GM19351 (cell line): ENCODE measurements at regions not wholly inside any gene's neighbourhood (a gene's known extent, or its start where the extent isn't known, plus 50 kb on each side); places are given as distances from the start of the nearest gene placed in this dataset.
"Not testable (repeated sequence)": the region's sequence is repeated elsewhere in the genome, so short reads cannot be mapped to it uniquely, and the experiment has no call there.

ENCODE experiments used
- ATAC-seq: cut with Tn5 transposase; IDR thresholded peaks from one replicate; pipeline ENCODE4 v1.9.1; 2021; ENCODE audit warnings: mild to moderate bottlenecking, moderate library complexity; ENCODE audit not compliant: unreplicated experiment

DNA sequence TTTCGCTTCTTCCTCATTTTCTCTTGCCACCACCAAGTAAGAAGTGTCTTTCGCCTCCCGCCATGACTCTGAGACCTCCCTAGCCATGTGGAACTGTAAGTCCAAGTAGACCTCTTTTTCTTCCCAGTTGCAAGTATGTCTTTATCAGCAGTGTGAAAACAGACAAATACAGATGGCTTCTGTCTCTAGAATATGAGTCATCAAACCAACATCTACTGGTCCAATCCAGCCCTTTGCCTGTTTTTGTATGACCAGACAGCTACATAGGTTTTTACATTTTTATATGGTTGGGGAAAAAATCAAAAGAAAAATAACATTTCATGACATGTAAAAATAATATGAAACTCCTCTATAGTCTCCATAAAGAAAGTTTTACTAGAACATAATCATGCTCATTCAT, 118.7 kb upstream of the PTPRG start:
- no peak for ATAC-seq

DNA sequence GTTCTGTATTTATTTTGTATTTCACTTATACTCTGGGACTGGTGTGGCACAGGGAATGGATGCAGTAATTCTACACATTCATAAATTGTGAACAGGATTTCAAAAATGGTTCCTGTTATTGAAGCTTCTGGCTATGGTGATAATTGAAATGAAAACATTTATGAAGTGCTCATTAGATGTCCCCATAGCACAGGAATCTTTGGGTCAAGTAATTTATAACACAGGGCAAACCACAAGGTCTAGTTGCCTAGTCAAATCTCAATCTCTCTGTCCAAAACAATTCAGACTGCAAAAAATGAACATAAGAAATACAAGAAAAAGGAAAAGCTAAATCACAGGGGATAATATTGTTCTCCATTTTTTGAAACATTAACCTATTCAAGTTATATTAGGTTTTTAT, 117.5 kb upstream of the PTPRG start:
- ATAC-seq: no peak

DNA sequence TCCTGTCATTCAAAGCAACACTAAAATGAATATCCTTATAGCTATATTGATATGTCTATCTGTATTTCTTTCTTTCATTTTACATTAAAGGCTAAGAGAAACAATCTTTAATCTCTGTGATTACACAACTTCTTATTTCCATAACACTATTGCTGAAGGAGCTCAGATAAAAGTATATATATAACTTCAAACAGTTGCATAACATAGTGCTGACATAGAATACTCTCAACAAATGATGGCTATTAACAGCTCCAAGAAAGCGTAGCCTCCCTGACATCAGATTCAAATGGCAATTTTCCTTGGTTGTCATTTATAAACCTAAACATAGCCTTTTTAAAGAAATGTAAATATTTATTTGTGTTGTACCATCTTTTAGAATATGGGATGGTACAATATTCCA, 116.6 kb upstream of the PTPRG start:
- no peak for ATAC-seq

DNA sequence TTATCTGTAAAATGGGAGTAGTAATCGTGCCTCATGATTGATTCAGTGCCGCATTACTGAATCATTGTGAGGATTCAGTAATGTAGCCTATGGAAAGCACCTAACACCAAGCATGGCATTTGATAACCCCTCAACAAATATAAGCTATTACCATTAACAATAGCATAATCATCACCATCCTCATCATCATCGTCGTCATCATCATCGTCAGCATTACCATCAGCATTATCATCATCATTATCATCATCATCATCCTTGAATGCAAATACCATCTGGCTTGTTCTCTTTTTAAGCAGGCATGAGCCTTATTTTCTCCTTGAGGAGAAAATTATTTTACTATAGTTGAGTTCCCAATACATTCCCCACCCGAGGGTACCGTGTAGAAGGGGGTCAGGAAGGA, 115.4 kb upstream of the PTPRG start:
- no peak for ATAC-seq

DNA sequence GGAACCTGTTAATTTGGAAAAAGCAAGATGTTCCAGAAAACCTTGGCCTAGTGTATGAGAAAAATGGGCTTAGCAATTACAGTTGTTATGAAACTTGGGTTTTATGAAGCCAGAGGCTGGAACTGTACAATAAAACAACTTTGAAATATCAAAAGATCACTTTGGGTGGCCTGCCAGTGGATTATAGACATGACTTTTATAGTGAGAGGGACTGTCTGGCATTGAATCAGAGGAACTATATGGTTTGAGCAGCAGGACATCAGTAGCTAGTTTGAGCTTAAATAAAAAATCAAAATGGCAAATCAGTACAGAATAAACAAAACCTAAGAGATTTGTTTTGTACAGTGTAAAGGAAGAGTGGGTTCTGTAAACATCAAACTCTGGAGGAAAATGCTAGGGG, 115.0 kb upstream of the PTPRG start:
- ATAC-seq: no peak

DNA sequence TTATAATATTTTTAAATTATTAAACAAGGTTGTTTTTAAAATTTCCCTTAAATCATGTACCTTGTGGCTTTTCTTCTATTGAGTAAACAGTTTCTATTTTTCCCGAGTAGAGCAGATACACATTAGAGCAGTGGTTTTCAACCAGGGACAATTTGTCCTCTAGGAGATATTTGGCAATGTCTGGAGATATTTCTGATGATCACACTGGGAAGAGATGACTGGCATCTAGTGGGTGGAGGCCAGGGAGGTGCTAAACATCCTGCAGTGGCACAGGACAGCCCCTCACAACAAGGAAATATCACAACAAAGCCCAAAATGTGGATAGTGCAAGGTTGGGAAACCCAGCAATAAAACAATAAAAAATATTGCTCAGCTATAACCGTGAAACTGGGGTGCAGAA, 113.0 kb upstream of the PTPRG start:
- ATAC-seq: no peak

DNA sequence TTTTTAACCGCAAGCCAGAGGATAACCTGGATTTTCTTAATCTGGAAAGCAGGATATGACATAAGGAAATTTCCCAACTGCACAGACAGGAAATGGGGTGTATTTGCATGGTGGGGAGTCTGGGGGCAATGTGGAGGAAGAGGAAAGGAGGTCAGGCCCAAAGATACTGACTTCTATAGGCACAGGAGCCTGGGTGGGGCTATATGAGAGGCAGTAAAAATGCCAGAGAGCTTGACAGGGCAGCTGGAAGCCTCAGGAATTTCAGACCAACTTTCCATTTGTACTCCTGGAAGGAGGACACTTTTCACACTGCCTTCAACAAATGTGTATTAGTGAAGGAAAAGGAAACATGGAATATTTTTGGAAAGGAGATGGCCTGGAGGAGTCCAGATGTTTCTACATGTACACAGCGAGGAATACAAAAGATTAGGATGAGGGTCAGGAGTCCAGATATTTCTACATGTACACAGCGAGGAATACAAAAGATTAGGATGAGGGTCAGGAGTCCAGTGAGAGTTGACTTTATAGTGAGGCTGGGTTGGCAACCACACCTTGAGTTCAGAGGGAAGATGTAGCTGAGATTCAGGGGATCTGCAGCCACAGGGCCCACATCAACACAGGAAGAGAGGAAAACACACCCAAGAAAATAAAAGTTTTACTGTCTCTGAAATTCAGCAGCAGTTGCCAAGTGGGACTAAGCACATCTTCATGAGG, 111.9 kb upstream of the PTPRG start:
- ATAC-seq: no peak

DNA sequence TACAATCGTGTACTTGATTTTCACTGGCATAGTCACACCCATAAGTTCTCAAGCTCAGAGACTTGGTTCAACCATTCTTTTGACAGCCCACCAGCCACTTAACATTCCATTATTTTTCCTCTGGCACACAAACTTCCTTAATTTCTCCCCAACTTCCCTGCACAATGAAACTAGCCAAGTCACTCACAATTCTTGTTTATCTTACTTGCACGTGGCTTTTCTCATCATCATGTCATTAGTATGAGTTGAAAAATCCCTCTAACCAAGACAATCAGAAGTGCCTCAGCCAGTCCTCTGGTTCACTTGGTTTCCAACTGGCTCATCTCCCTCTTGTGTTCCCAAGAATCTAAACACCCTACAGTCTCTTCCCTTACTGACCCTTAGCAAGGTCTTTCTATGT, 110.5 kb upstream of the PTPRG start:
- no peak for ATAC-seq

DNA sequence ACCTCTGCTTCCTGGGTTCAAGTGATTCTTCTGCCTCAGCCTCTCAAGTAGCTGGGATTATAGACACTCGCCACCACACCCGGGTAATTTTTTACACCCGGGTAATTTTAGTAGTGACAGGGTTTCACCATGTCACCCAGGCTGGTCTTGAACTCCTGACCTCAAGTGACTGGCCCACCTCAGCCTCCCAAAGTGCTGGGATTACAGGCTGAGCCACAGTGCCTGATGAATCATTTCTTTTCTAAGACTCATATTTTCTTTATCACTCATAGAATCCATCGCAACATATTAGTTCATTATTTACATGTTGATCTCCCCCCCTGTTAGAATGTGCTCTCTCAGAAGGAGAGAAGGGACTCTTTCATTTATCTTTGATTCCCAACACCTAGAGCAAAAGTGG, 109.5 kb upstream of the PTPRG start:
- no peak for ATAC-seq

DNA sequence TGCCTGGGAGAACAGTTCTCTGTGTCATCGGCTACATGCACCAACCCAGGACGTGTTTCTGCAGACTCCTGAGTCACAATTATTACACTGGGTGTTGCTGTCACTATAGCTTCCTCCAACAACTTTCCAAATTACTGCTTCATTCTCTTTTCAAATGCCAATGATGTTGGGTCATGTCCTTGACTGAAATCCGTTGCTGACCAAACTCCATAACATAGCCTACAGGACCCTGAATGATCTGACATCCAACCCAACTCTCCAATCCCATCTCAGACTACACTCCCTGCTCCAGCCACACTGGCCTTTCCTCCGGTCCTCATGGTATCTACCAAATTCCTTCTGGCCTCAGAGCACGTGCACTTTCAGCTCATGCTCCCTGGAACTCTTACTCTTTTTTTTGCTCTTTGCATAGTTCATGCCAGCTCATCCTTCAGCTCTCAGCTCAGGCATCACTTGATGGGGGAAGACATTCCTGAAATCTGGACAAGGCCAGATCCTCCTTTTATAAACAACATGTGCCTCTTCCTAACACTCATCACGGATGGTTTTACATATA, 108.8 kb upstream of the PTPRG start:
- ATAC-seq: no peak

DNA sequence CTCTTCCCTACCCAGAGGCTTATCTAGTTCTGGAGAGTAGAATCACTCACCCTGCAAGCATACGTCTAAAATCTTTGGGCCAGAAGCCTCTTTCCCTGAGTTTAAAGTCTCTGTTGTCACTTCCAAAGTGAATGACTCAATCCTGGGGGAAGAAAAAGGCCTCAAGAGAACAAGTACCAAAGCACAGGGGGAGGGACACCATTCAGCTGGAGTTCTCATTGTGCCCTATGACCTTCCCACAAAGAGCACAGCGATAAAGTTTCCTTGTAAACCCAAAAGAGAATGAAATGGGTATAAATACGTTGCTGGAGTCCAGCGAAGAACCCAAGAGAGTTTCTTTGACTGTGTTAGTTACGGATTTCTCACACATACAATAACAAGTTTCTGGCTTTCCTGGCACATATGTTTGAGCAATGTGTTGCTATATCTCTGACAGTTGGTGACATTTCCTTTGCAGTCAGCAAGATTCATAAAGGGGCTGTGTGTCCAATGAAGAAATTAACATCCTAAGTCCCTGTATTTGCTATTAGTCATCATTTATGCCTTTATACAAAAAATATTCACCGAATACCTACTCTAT, 107.3 kb upstream of the PTPRG start:
- no peak for ATAC-seq

DNA sequence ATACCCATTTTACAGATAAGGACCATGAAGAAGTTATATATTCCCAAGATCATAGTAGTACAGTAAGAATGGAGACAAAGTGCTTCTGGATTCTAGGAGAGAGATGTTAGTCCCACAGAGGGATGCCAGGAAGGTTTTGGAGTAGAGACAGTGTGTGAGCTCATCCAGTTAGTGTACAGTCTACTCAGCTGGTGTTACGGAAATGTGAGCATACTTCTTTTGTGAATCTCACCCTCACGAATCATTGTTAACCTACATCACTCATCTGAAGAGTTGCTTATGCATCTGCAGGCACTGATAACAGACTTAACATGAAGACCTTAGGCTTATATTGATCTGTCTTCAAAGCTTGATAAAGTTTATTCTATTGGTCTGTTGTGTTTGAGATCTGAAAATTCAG, 106.6 kb upstream of the PTPRG start:
- no peak for ATAC-seq

DNA sequence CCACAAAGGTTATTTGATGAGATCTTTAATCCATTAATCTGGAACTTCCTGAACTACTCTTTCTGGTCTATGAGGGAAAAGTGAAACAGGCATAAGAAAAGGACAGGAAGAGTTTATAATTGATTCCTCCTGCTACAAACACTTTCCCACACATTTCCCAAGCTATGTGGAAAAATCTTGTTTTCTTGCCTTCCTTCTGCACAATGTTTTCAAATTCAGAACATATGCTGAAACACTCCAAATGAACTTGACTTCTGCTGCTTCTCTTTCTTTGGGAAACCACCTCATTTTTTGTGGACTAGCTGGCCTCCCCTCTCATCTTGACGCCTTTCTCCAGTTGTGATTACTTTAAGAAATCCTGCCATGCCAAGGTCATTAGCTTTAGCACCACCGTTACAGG, 100.7 kb upstream of the PTPRG start:
- no peak for ATAC-seq

DNA sequence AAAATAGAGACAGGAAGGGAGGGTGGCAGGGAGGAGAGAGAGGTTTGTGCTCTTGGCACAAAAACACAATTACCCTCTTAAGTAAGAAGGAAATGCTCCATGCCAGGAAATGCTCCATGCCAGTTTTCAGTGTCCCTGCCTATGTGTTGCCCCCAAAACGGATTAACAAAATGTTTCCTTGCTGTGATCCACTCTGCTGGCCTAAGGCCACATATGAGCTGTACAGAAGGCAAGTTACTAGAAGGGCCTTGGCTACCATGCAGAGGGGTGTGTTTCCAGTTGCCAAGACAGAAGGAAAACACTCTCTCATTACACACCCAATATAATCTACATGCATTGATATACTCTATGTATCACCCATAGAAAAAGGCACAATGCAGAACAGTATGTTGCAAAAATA, 98.2 kb upstream of the PTPRG start:
- no peak for ATAC-seq

DNA sequence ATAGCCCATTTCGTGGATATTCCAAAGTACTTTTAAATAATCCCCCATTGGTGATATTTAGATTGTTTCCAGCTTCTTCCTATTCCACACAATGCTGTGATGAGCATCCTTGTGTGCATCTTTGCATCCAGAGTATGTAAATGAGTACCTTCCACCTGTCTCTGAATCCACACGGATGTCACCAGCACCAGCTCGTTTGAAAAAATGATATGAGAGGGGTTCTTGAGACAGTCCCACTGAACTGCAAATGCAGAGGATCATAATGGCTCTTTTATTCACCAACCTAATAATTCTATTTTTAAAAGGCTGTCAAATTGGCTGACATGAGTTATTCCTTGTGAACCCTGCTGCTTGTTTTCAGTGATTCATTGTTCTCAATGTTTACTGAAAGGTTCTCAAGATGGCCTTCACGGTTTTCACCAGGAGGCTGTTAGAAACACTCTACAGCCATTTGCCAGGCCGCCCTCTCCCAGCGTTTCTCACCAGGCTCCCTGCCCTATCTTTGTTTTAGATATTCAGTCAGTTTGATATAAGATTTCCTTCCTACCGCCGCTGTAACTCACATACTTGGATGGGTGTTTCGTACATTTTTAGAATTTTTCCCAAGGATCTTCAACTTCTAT, 96.7 kb upstream of the PTPRG start:
- no peak for ATAC-seq

DNA sequence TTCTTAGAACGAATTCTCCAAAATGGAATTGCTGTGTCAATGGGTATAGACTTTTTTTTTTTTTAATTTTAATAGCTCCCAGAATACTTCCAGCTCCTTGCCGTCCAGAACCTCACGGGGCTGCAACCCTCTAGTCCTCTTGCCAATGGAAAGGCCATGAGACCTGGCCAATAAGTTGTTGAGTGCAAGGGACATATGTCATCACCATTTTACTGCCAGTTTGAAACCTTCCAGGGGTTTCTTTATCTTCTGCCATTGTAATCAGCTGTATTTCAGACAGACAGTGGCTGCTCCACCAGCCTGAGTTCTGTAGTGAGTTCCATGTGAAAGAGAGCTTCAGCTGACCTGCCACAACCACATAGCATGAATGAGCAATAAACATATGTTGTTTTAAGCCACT, 95.0 kb upstream of the PTPRG start:
- ATAC-seq: no peak

DNA sequence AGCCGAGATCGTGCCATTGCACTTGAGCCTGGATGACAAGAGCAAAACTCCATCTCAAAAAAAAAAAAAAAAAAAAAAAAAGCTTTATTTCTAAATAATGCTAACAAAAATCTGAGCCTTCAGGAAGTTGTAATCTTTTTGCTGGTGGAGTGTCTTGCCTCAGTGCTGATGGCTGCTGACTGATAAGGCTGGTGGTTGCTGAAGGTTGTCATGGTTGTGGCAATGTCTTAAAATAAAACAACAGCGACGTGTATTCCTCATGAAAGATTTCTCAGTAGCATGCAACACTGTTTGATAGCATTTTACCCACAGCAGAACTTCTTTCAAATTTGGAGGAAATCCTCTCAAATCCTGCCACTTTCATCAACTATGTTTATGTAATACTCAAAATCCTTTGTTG, 77.4 kb upstream of the PTPRG start:
- no peak for ATAC-seq

DNA sequence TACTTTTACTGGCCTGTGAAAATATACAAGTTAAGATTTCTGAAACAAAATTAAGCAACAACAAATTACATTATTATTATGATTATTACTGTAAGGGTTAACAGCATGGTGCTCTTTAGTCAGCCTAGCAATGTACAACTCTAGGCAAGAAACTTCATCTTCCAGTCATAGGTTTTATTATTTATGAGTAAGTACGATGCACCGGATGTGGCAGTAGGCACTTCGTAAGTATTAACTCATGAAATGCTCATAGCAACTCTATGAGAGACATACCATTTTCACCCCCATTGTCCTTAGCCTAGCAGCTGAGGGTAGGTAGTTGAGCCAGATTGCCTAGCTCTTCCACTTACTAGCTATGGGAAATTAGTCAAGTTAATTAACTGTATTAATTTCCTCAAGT, 68.0 kb upstream of the PTPRG start:
- no peak for ATAC-seq

DNA sequence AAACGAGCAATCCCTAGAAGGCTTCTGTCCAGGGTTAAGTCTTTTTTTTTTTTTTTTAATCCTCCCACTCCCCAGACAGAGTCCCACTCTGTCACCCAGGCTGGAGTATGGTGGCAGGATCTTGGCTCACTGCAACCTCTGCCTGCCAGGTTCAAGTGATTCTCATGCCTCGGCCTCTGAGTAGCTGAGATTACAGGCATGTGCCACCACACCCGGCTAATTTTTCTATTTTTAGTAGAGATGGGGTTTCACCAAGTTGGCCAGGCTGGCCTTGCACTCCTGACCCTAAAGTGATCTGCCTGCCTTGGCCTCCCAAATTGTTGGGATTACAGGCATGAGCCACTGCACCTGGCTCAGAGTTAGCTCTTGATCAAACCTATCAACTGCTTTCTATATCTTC, 67.1 kb upstream of the PTPRG start:
- ATAC-seq: not testable (repeated sequence)

DNA sequence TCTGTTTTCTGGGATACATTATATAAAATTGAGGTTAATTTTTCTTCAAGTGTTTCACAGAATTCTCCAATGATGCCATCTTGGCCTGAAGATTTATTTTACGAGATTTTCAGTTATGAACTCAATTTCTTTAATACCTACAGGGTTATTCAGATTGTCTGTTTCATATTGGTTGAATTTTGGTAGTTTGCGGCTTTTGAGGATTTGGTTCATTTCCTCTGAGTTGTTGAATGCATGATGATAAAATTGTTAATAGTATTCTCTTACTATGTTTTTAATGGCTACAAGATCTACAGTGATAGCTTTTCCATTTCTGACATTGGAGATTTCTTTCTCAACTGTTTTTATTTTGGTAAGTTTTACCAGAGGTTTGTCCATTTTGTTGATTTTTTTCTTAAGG, 63.9 kb upstream of the PTPRG start:
- ATAC-seq: no peak

DNA sequence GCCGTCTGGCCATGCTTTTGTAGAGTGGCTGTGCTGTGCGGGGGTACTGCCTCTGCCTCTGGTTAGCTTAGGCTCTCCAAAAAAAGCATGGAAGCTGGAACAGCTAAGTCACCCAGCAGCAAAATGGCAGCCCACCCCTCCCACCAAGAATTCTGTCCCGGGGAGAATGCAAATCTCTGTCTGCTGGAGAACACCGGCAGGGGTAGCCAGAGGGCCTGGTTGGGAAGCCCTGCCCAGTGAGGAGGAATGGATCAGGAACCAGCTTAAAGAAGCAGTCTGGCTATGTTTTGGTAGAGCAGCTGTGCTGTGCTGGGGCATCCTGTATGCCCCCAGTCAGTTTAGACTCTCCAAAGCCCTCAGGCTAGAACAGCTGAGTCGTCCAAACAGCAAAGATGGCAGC, 56.2 kb upstream of the PTPRG start:
- ATAC-seq: no peak

DNA sequence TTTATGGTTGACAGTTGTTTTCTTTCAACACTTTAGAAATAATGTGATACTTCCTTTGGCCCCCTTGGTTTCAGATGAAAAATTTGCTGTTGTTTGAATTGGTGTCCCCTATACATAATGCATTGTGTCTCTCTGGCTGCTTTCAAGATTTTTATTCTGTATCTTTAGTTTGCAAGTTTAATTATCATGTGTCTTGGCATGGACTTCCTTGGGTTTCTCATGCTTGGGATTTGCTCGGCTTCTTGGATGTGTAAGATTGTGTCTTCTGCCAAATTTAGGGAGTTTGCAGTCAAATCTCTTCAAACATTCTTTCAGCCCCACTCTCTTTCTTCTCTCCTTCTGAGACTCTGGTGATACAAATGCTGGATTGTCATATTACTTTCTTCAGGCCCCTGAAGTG, 53.4 kb upstream of the PTPRG start:
- ATAC-seq: no peak
